ENCODE measurements at regions not wholly inside any gene's neighbourhood (a gene's known extent, or its start where the extent isn't known, plus 50 kb on each side); places are given as distances from the start of the nearest gene placed in this dataset.

DNA sequence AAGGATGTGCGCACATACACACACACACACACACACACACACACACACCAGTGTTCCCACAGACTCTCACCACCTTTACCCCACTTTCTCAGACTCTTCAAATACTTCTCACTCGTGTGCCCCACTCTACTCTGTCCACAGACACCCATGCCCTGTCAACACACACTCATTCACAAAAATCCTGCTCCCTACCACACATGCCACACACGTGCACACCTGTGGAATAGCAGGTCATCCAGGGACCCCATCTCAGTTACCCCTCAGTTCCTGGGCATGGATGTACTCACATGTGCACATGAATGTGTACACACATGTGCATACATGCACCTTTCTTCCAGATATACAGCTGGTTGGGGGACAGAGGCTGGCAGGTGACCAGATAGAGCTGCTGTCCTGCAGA lies 142.9 kb downstream of the EMX2 start:
- TF ChIP-seq, protein P1, sequence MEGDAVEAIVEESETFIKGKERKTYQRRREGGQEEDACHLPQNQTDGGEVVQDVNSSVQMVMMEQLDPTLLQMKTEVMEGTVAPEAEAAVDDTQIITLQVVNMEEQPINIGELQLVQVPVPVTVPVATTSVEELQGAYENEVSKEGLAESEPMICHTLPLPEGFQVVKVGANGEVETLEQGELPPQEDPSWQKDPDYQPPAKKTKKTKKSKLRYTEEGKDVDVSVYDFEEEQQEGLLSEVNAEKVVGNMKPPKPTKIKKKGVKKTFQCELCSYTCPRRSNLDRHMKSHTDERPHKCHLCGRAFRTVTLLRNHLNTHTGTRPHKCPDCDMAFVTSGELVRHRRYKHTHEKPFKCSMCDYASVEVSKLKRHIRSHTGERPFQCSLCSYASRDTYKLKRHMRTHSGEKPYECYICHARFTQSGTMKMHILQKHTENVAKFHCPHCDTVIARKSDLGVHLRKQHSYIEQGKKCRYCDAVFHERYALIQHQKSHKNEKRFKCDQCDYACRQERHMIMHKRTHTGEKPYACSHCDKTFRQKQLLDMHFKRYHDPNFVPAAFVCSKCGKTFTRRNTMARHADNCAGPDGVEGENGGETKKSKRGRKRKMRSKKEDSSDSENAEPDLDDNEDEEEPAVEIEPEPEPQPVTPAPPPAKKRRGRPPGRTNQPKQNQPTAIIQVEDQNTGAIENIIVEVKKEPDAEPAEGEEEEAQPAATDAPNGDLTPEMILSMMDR (IDR thresholded peaks at IDR 0.05), result no peak
- no peak for TF ChIP-seq POLR2A (IDR thresholded peaks at IDR 0.05)
- no peak for DNase-seq (ENCODE audit: low spot score in 2 of 2)
- no peak overlapping the region for H3K4me3 ChIP-seq (ENCODE audit: low read depth, poor library complexity, severe bottlenecking)
- intact Hi-C loops (cut with DNase I; ENCODE audit: low total_unique reads), result no loop called here
- 62 to 70% methylated on average over 3 of the region's 3 CpGs for WGBS, 2 donors

DNA sequence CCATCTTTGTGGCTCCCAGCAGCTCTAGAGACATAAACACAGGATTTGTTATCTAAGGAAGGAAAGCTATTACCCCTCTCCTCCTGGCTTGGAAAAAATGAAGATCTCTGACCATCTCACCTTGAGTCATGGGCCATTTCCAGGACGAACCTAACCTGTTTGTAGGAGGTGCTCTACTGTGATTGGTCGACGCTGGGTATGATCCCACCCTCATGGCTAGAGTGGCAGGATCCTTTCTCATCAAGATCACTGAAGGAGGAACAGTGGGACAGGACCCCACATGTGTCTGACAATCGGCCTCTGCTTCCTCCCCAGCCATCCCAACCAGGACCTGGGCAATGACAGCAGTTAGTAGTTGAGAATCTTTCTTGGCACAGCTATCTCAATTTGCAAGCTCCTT lies 144.1 kb downstream of the EMX2 start:
- DNase-seq (ENCODE audit: low spot score in 2 of 2), result no peak
- intact Hi-C loops (cut with DNase I; ENCODE audit: low total_unique reads), result no loop called here
- 78 to 84% methylated on average over 4 of the region's 4 CpGs for WGBS, 2 donors
- H3K4me3 ChIP-seq (ENCODE audit: low read depth, poor library complexity, severe bottlenecking), result no peak overlapping the region
- TF ChIP-seq POLR2A (IDR thresholded peaks at IDR 0.05), result no peak
- TF ChIP-seq, protein P1 (IDR thresholded peaks at IDR 0.05), result no peak

- WGBS, 2 donors, result 69 to 71% methylated on average over 3 of the region's 3 CpGs
- DNase-seq (ENCODE audit: low spot score in 2 of 2), result no peak
- no peak overlapping the region for H3K4me3 ChIP-seq (ENCODE audit: low read depth, poor library complexity, severe bottlenecking)
- intact Hi-C loops (cut with DNase I; ENCODE audit: low total_unique reads), result no loop called here
- TF ChIP-seq, protein P1 (IDR thresholded peaks at IDR 0.05), result no peak
- TF ChIP-seq POLR2A (IDR thresholded peaks at IDR 0.05), result no peak
Measured at GRCh38 chr10:117688358-117688757, 145.8 kb downstream of the EMX2 start.

DNA sequence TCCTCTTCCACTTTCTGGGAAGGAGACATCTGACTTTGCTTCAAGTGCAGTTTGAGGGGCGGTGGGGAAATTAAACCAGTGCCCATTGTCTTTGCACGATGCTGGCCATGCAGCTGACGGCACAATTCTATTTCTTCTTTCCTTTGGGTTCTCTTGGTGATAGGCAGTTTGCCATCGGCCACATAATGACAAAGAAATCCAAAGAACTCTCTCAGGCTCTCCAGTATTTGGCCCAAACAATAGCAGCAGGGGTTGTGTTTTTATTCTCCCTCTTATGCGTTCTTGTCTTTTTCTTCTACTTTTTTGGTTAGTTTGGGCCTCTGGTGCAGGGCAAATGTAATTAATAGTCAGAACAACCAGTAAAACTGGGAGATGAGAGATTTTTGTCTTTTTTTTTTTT lies 147.0 kb downstream of the EMX2 start:
- TF ChIP-seq, protein P1 (IDR thresholded peaks at IDR 0.05), result no peak
- TF ChIP-seq POLR2A (IDR thresholded peaks at IDR 0.05), result no peak
- peak in 1 of 2 donors; percentile 26 for DNase-seq (ENCODE audit: low spot score in 2 of 2)
- intact Hi-C loops (cut with DNase I; ENCODE audit: low total_unique reads), result no loop called here
- WGBS, 2 donors, result 76 to 81% methylated on average over 5 of the region's 5 CpGs
- no peak overlapping the region for H3K4me3 ChIP-seq (ENCODE audit: low read depth, poor library complexity, severe bottlenecking)

DNA sequence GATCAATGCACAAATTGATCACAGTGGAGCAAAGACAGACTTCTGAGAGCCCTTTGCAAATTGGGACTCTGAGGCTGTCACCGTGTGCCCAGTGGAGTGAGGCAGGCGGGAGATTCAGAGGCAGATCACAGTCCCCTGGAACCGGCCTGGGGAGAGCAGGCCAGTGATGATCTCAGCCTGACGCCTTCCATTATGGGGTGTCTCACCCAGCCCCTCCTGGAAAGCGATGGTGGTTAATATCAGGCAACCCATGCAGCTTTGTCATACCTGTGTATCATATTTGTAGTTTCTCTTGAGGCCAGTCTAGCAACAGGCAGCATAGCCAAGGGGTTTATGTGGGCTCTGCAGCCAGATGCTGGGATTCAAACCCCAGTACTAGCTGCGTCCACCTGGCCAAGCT lies 147.8 kb downstream of the EMX2 start:
- DNase-seq (ENCODE audit: low spot score in 2 of 2), result peak in 1 of 2 donors; percentile 31
- intact Hi-C loops (cut with DNase I; ENCODE audit: low total_unique reads), result no loop called here
- H3K4me3 ChIP-seq (ENCODE audit: low read depth, poor library complexity, severe bottlenecking), result no peak overlapping the region
- 65 to 74% methylated on average over 4 to 6 of the region's 6 CpGs for WGBS, 2 donors
- no peak for TF ChIP-seq POLR2A (IDR thresholded peaks at IDR 0.05)
- TF ChIP-seq, protein P1 (IDR thresholded peaks at IDR 0.05), result no peak

- no peak overlapping the region for H3K4me3 ChIP-seq (ENCODE audit: low read depth, poor library complexity, severe bottlenecking)
- no peak for TF ChIP-seq POLR2A (IDR thresholded peaks at IDR 0.05)
- TF ChIP-seq, protein P1 (IDR thresholded peaks at IDR 0.05), result no peak
- intact Hi-C loops (cut with DNase I; ENCODE audit: low total_unique reads), result no loop called here
- no peak for DNase-seq (ENCODE audit: low spot score in 2 of 2)
- WGBS, 2 donors, result 45 to 47% methylated on average over 6 of the region's 6 CpGs
Measured at GRCh38 chr10:117694190-117694589, 151.6 kb downstream of the EMX2 start.

All from lower leg skin (tissue), 4 donors.